GM10266 (cell line): ENCODE measurements at regions not wholly inside any gene's neighbourhood (a gene's known extent, or its start where the extent isn't known, plus 50 kb on each side); places are given as distances from the start of the nearest gene placed in this dataset.

ENCODE experiments used
- DNase-seq: peaks from one replicate; pipeline ENCODE4 v3.0.0; 2012; ENCODE audit errors: extremely low spot score
- TF ChIP-seq, protein P1 (sequence below): IDR thresholded peaks from 2 replicates; pipeline ENCODE4 v1.5.1; 2012; ENCODE audit warnings: mild to moderate bottlenecking, low read depth; ENCODE audit not compliant: control insufficient read depth, insufficient read depth; ENCODE audit errors: missing control alignments

DNA sequence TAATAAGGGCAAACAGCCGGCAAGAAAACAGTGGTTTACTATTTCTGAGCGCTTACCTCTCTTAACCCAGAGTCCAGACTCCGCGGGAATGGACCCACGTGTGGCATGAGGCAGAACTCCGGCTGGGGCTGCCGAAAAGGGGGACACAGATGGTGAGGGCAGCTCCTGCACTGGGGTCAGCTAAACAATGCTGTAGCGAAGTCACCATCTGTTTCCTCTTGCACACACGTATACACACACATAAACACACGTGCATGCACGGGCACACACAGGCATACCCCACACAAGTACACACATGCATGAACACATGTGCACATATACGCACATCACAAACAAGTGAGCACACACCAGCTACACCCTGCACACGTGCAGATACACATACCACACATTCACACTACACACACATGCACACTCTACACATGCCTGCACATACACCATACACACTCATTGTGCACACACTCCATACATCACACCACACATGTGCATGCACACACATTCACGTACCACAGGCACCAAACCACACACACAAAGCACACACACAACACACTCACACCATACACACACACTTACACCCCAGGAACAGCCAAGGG lies 105.9 kb upstream of the ID2 start:
- DNase-seq = no peak
- TF ChIP-seq, protein P1, sequence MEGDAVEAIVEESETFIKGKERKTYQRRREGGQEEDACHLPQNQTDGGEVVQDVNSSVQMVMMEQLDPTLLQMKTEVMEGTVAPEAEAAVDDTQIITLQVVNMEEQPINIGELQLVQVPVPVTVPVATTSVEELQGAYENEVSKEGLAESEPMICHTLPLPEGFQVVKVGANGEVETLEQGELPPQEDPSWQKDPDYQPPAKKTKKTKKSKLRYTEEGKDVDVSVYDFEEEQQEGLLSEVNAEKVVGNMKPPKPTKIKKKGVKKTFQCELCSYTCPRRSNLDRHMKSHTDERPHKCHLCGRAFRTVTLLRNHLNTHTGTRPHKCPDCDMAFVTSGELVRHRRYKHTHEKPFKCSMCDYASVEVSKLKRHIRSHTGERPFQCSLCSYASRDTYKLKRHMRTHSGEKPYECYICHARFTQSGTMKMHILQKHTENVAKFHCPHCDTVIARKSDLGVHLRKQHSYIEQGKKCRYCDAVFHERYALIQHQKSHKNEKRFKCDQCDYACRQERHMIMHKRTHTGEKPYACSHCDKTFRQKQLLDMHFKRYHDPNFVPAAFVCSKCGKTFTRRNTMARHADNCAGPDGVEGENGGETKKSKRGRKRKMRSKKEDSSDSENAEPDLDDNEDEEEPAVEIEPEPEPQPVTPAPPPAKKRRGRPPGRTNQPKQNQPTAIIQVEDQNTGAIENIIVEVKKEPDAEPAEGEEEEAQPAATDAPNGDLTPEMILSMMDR = no peak

DNA sequence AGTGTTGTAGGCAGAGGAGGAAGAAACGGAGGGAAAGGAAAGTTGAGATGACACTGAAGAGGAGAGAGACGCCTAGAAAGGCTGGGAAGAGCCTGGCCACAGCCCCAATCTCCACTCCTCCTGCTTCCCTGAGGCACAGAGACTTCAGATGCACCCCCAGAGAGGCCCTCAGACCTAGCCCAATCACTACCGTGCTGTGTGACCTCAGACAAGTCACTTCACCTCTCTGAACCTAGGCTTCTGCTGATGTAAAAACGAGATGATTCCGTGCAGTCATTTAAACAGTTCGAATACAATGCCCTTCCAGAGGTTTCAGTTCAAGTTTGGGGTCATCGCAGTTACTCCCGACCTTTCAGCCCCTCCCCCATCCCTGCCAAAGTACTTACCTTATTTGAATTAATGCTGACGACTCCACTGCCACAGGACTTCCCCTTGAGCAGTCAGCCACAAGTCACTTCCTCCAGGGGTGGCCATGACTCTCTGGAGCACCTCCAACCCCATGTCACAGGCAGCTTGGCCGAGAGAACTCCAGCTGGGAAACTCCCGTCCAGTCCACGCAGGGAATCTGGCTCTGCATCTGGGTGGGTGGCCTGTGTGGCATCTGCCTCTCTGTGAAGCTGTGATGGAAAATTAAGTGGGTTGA lies 105.2 kb upstream of the ID2 start:
- TF ChIP-seq, protein P1 = no peak
- DNase-seq = no peak

DNA sequence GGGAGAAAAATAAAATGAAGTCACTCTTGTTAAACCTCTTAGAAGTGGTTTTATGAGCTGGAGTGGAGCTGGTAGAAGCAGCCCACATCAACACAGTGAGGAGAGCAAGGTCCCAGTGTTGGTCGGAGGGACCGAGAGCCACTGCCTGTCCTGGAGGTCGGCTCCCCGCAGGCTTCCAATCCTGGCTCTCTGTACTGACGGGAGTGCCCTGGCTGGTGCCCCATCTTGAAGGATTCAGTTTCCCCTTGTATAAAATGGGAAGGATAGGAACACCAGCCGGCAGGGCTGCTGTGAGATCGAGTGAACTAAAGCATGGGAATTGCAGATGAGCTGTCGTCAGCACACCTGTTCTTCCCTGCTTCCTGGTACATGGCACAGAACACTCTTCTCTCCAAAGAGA lies 104.3 kb upstream of the ID2 start:
- no peak for DNase-seq
- TF ChIP-seq, protein P1 = no peak

DNA sequence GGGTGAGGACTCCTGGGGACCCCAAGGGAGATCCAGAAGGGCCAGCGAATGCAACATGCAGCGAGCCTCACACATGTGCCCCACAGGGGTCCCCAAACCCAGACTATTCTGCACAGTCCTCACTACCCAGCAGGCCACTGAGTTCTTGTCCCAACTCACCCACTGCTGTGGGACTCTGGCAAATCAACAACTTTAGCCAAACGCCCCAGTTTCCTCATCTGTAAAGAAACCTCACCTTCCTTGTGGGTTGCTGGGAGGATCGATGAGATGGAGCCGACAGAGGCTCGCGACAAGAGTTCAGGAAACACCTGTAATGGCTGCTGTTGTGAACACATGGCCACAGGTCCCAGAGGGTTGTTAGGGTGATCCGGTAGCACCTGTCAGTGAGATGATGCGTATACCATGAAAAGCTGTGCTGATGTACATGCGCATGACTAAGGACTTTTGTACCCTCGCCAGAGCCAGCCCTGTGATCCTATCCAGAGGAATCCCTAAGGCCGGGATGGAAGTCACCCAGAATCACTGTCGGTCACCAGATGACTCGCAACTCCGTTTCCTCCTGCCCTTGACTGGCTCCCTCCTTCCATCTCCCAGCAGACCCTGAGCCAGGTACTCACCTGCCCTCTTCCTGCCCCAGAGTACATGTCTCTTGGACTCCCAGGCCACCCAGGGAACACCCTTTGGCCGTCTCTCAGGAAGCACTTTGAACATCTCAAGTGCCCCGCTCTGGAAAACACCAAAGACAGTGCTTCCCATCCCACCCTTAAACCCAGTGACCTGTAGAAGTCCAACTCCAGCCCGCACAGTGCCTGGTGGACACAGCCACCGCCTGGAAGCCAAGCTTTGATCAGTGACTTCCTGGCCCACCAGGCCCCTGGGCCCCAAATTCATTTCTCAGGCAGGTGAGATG lies 103.3 kb upstream of the ID2 start:
- TF ChIP-seq, protein P1 = no peak
- no peak for DNase-seq

DNA sequence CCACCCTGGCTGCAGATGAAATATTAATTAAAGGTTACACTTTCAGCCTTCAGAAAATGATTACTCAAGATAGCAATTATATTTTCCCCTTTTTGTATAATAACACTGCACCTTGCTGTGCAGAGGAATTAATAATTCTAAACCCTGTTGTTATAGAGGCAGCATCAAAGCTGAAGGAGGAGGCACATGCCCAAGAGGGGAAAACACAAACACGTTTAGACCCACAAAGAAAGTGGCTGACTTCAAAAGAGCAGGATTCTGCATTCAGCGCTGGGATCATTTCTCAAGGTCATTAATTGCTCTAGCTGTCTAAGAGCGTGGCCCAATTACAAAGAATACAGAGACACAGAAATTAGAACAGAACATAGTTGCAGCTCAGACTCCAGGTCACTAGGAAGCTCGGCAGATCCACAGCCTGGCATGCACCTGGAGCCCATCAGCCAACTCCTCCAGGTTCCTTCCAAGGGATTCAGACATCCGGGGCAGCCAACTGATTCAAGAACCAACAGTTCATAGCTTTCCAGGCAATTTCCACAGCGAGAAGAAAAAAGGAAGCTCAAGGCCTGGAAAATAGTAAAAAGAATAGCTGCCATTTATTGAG lies 102.3 kb upstream of the ID2 start:
- no peak for DNase-seq
- TF ChIP-seq, protein P1 = no peak

DNA sequence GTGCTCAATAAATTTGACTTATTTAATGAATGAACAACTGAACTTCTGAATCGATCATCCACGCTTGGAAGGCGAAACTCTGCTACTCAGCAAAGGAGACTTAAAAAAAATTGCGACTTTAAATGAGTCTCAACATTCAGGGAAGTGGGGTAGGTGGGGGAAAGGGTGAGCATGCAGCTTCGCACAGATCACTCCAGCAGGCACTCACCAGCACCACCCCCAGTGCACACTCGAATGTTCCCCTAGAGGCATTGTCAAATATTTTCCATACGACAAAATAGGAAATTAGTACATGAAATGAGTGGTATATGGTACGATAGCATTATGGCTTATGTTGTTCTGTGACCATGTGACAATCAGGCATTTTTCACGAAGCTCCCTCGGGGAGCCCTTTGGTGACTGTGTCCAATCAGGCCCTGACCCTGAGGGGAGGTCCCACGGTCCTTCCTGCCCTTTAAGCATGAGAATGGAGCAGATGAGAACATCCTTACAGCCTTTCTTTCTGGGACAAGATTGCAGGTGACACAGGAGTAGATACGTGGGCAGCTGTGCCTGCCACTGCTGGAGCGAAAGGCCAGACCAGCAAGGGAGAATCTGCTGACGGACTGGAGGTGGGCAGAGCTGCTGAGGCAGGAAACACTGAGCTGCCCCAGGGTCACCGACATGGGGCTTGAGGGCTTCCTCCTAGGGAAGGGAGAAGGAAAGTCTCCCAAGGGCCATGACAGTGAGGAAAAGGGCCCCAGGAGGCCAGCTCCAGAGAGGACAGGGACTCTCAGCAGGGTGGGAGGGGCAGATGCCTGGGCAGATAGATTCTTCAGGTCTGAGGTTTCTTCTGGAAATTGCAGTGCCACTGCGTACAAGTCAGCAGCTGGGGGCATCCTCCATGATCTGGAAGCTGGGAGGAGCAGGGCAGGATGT lies 101.3 kb upstream of the ID2 start:
- DNase-seq = no peak
- TF ChIP-seq, protein P1 = no peak
